GM12878 (cell line): ENCODE measurements at regions not wholly inside any gene's neighbourhood (a gene's known extent, or its start where the extent isn't known, plus 50 kb on each side); places are given as distances from the start of the nearest gene placed in this dataset.

Source experiments
- ATAC-seq: fragments of 200-7000 bp; cut with Tn5 transposase; 3 replicates; pipeline ENCODE4 v1.9.1; 2020; ENCODE audit warnings: mild to moderate bottlenecking, moderate library complexity
- BruUV-seq: library from RNA; stranded (reverse); fragments of 400-500 nt; replicated peaks from 2 replicates; lab custom pipeline; 2021; lab: Mats Ljungman, UMichigan
- CTCF ChIA-PET: fragments of 300-600 bp; sonication (Branson Sonifier 250); formaldehyde crosslinking; extraction: SDS; loops from one replicate; lab custom pipeline; 2021; ENCODE audit warnings: inconsistent platforms; lab: Yijun Ruan, JAX
- POLR2A ChIA-PET: fragments of 350-600 bp; formaldehyde crosslinking; extraction: SDS; loops from one replicate; lab custom pipeline; 2021; ENCODE audit warnings: inconsistent platforms; lab: Charles Lee
- RAD21 ChIA-PET: fragments of 300-600 bp; sonication (Branson Sonifier 250); formaldehyde crosslinking; loops from one replicate; lab custom pipeline; 2023; ENCODE audit warnings: antibody characterized with exemption; ENCODE audit not compliant: unreplicated experiment; lab: Charles Lee
- SMC1A ChIA-PET: fragments of 300-600 bp; sonication (Branson Sonifier 250); formaldehyde crosslinking; loops from one replicate; lab custom pipeline; 2023; ENCODE audit not compliant: unreplicated experiment, uncharacterized antibody; lab: Charles Lee
- DNase-seq: peaks from one replicate; pipeline ENCODE4 v3.0.0-alpha.2; 2011; ENCODE audit warnings: low read depth, low spot score
- FAIRE-seq: peaks from 3 replicates; lab custom pipeline; 2011; peaks lifted over from hg19 to GRCh38; lab: Jason Lieb, UNC
- H2AFZ ChIP-seq: 2 replicates; pipeline ENCODE4 v1.6.0; 2011; ENCODE audit warnings: low read depth, low read length, control low read depth; ENCODE audit not compliant: control insufficient read depth
- H3K27ac ChIP-seq: 2 replicates; pipeline ENCODE4 v1.5.1; 2011; ENCODE audit warnings: control low read depth; ENCODE audit not compliant: control insufficient read depth, insufficient read depth
- H3K27me3 ChIP-seq, 2 experiments: replicated peaks in 1 of 2; 2 replicates each; pipeline versions ENCODE4 v1.6.0 to v1.6.1; 2011; ENCODE audit warnings: low read length in 1 of 2; ENCODE audit not compliant: control insufficient read depth in 2 of 2, insufficient read depth in 2 of 2
- H3K36me3 ChIP-seq, 2 experiments: 2 replicates each; pipeline ENCODE4 v1.5.1; 2011; ENCODE audit warnings: low read length in 1 of 2; ENCODE audit not compliant: control insufficient read depth in 2 of 2, insufficient read depth in 2 of 2
- H3K4me1 ChIP-seq: 2 replicates; pipeline ENCODE4 v1.6.1; 2011; ENCODE audit warnings: mild to moderate bottlenecking, low read length, moderate library complexity, mixed read lengths; ENCODE audit not compliant: control insufficient read depth, insufficient read depth
- H3K4me2 ChIP-seq: 2 replicates; pipeline ENCODE4 v1.6.0; 2011; ENCODE audit warnings: control low read depth; ENCODE audit not compliant: control insufficient read depth, insufficient read depth
- H3K4me3 ChIP-seq: fragments of 200-600 bp; sonication (generic); 2 replicates; pipeline ENCODE4 v1.5.1; 2016
- H3K79me2 ChIP-seq: 2 replicates; pipeline ENCODE4 v1.6.0; 2011; ENCODE audit warnings: low read length; ENCODE audit not compliant: control insufficient read depth, insufficient read depth
- H3K9ac ChIP-seq: 2 replicates; pipeline ENCODE4 v1.8.0; 2011; ENCODE audit warnings: low read length, control low read depth, mixed read lengths; ENCODE audit not compliant: control insufficient read depth, insufficient read depth
- H3K9me3 ChIP-seq: replicated peaks from 3 replicates; pipeline ENCODE4 v1.5.1; 2011; ENCODE audit warnings: mild to moderate bottlenecking, low read length; ENCODE audit not compliant: control insufficient read depth, insufficient read depth
- H4K20me1 ChIP-seq: 2 replicates; pipeline ENCODE4 v1.6.0; 2011; ENCODE audit not compliant: control insufficient read depth, insufficient read depth
- BMI1 ChIP-seq: fragments of 450-650 bp; IDR thresholded peaks from 2 replicates; pipeline ENCODE4 v1.6.1; 2016; ENCODE audit warnings: mild to moderate bottlenecking, moderate library complexity, borderline replicate concordance
- CEBPB ChIP-seq, 2 experiments: fragments of 150-350 bp in 1 of 2; IDR thresholded peaks; 2 replicates each; pipeline ENCODE4 v1.6.1; 2012 to 2014; ENCODE audit warnings: low read depth in 2 of 2, low read length in 2 of 2, borderline replicate concordance in 1 of 2, inconsistent platforms in 1 of 2
- CHD1 ChIP-seq: IDR thresholded peaks from 2 replicates; pipeline ENCODE4 v1.6.1; 2012; ENCODE audit warnings: low read depth, low read length, improper control_type of control experiment
- E4F1 ChIP-seq: fragments of 450-650 bp; IDR thresholded peaks from 2 replicates; pipeline ENCODE4 v1.6.1; 2018; ENCODE audit warnings: borderline replicate concordance, mild to moderate bottlenecking; ENCODE audit not compliant: partially characterized antibody
- ETV6 ChIP-seq, 2 experiments: fragments of 450-650 bp in 1 of 2; IDR thresholded peaks in 1 of 2; conservative IDR thresholded peaks in 1 of 2; 2 replicates each; pipeline ENCODE4 v1.6.1; 2014; ENCODE audit warnings: antibody characterized with exemption in 1 of 2, borderline replicate concordance in 1 of 2, low read depth in 1 of 2, mild to moderate bottlenecking in 1 of 2, moderate library complexity in 1 of 2
- FOXK2 ChIP-seq: fragments of 450-650 bp; IDR thresholded peaks from 2 replicates; pipeline ENCODE4 v1.6.1; 2017; ENCODE audit warnings: mild to moderate bottlenecking, moderate library complexity
- GATAD2B ChIP-seq: fragments of 450-650 bp; conservative IDR thresholded peaks from 2 replicates; pipeline ENCODE4 v1.6.1; 2017; ENCODE audit warnings: low read depth, mild to moderate bottlenecking, moderate library complexity
- IKZF1 ChIP-seq: fragments of 450-650 bp; conservative IDR thresholded peaks from 2 replicates; pipeline ENCODE4 v1.6.1; 2017; ENCODE audit warnings: antibody characterized with exemption, mild to moderate bottlenecking
- MYB ChIP-seq: fragments of 150-350 bp; IDR thresholded peaks from 2 replicates; pipeline ENCODE4 v1.6.1; 2014; ENCODE audit warnings: mild to moderate bottlenecking, low read depth, low read length, borderline replicate concordance
- PAX8 ChIP-seq: fragments of 450-650 bp; IDR thresholded peaks from 2 replicates; pipeline ENCODE4 v1.6.1; 2017; ENCODE audit warnings: mild to moderate bottlenecking, moderate library complexity
- SP1 ChIP-seq: IDR thresholded peaks from one replicate; pipeline ENCODE4 v1.6.1; 2011; ENCODE audit warnings: low read depth, low read length
- TCF3 ChIP-seq: IDR thresholded peaks from 2 replicates; pipeline ENCODE4 v1.6.1; 2012; ENCODE audit warnings: low read depth, mild to moderate bottlenecking, low read length, borderline replicate concordance; ENCODE audit not compliant: insufficient read depth
- ZBED1 ChIP-seq: IDR thresholded peaks from 2 replicates; pipeline ENCODE4 v1.6.1; 2016; ENCODE audit warnings: borderline replicate concordance
- ZNF217 ChIP-seq: fragments of 450-650 bp; IDR thresholded peaks from 2 replicates; pipeline ENCODE4 v1.6.1; 2017; ENCODE audit warnings: antibody characterized with exemption, mild to moderate bottlenecking
- ZNF384 ChIP-seq: IDR thresholded peaks from 2 replicates; pipeline ENCODE4 v1.6.1; 2012; ENCODE audit warnings: low read depth, mild to moderate bottlenecking, low read length, improper control_type of control experiment, borderline replicate concordance
- ZSCAN29 ChIP-seq: fragments of 450-650 bp; IDR thresholded peaks from 2 replicates; pipeline ENCODE4 v1.6.1; 2017; ENCODE audit warnings: mild to moderate bottlenecking, moderate library complexity
- WGBS: methylation state at CpG from one replicate; pipeline ENCODE4 v1.1.6; 2016; ENCODE audit warnings: low lambda C conversion rate; ENCODE audit not compliant: insufficient replicate concordance, insufficient coverage; ENCODE audit errors: missing lambda C conversion rate; 5-methylcytosine and 5-hydroxymethylcytosine counted together
- in situ Hi-C: fragments of 300-500 bp; cut with MboI; formaldehyde crosslinking; loops from 9 replicates; pipeline ENCODE4 v1.14.3; 2018; ENCODE audit warnings: mixed read lengths
- intact Hi-C: fragments of 100-400 bp; cut with micrococcal nuclease; formaldehyde crosslinking; loops from one replicate; pipeline ENCODE4 v1.14.2; 2022; ENCODE audit not compliant: unreplicated experiment

GRCh38 chr5:18653216-18653752 is 1019.0 kb downstream of the TAF11L14 start:
- WGBS = 13% methylated on average over 1 of the region's 1 CpG
- ATAC-seq (peak; percentile 97), FAIRE-seq (no peak)
- Histone ChIP-seq H3K4me3 (no peak overlapping the region), H4K20me1 (no peaks in the 10 kb centered on the region), H3K9me3 (no peaks in the 10 kb centered on the region), H3K27ac (no peak overlapping the region)
- in situ Hi-C loops = no loop called here
- TF ChIP-seq E4F1 = no peak
- no peak for TF ChIP-seq ETV6 (conservative IDR thresholded peaks at IDR 0.05 in 1 of 2, IDR thresholded peaks at IDR 0.05 in 1 of 2; ENCODE audit: borderline replicate concordance in 1 of 2, low read depth in 1 of 2)
- no peak for TF ChIP-seq GATAD2B
- TF ChIP-seq CEBPB (IDR thresholded peaks at IDR 0.05; ENCODE audit: borderline replicate concordance in 1 of 2, low read depth in 2 of 2, low read length in 2 of 2) = no peak
- no peak for TF ChIP-seq ZNF384
- no peak for TF ChIP-seq ZNF217
- TF ChIP-seq SP1 = no peak
- TF ChIP-seq FOXK2 = no peak
- TF ChIP-seq ZBED1 = no peak
- TF ChIP-seq ZSCAN29 = no peak
- no peak for TF ChIP-seq CHD1
- TF ChIP-seq IKZF1 = no peak
- TF ChIP-seq MYB = no peak
- no peak for TF ChIP-seq PAX8
- no peak for TF ChIP-seq BMI1
- no peak for TF ChIP-seq TCF3
- TF ChIP-seq, all 136 proteins: peak for 0
- ChIA-PET CTCF (no interaction called here), RAD21 (no interaction called here), SMC1A (no interaction called here), POLR2A (no interaction called here)
- no peaks in the 10 kb centered on the region for H3K27me3 ChIP-seq
- DNase-seq = peak; percentile 15
- H3K4me1 ChIP-seq = no peaks in the 10 kb centered on the region
- H3K4me2 ChIP-seq = no peak overlapping the region
- intact Hi-C loops = no loop called here
- no TSS peak for BruUV-seq
- no peak overlapping the region for H3K9ac ChIP-seq
- H3K36me3 ChIP-seq = no peaks in the 10 kb centered on the region
- H2AFZ ChIP-seq = no peak overlapping the region
- no peaks in the 10 kb centered on the region for H3K79me2 ChIP-seq
